ENCODE measurements at regions not wholly inside any gene's neighbourhood (a gene's known extent, or its start where the extent isn't known, plus 50 kb on each side); places are given as distances from the start of the nearest gene placed in this dataset.

DNA sequence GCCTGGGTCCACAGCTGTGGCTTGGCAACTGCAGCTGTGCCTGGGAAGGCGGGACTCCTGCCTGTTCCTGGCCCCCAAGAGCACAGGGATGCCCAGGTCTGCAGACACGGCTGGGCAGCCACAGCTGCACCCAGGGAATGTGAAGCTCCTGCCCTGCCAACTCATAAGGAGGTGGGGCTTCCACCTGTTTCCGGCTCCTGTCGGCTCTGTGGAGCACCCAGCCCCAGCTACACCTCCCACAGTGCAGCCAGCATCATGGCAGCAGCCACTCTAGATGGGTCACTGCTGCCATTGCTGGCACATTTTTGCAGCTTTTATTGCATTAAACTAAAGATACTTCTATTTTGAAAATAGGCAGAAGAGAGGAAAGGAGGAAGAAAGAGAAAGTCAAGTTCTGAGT lies 207.9 kb downstream of the SAMD5 start:
- H3K4me1 ChIP-seq (ENCODE audit: control insufficient read depth, insufficient read depth, low read length): no peaks in the 10 kb centered on the region
- H3K27me3 ChIP-seq (replicated peaks; ENCODE audit: control insufficient read depth, insufficient read depth, low read length): no peaks in the 10 kb centered on the region
- no peaks in the 10 kb centered on the region for H3K36me3 ChIP-seq (ENCODE audit: control insufficient read depth, insufficient read depth, low read length, severe bottlenecking)
- no peak for DNase-seq (ENCODE audit: low read depth)
- no peak overlapping the region for H3K9ac ChIP-seq (ENCODE audit: low read length)
- no peaks in the 10 kb centered on the region for H3K9me3 ChIP-seq (ENCODE audit: control insufficient read depth, low read length)
- no peak overlapping the region for H3K4me3 ChIP-seq (ENCODE audit: low read length)

DNA sequence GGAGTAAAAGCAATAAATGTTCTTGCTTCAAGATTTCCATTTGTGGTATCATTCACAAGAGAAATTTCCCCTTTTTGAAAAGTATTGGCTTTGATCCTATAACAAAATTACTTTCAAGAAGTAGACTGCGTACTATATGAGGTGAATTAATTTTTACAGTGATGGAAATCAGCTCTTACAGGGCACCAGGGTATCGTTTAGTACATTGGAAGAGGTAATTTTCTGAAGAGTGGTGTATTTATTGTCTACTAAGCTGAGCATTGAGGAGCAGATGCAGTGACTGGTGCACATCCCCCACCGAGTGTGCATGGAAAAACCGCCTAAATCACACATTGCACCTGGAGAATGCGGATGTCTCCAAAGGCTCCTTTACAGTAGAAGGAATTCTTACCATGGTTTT lies 209.5 kb downstream of the SAMD5 start:
- no peaks in the 10 kb centered on the region for H3K36me3 ChIP-seq (ENCODE audit: control insufficient read depth, insufficient read depth, low read length, severe bottlenecking)

DNA sequence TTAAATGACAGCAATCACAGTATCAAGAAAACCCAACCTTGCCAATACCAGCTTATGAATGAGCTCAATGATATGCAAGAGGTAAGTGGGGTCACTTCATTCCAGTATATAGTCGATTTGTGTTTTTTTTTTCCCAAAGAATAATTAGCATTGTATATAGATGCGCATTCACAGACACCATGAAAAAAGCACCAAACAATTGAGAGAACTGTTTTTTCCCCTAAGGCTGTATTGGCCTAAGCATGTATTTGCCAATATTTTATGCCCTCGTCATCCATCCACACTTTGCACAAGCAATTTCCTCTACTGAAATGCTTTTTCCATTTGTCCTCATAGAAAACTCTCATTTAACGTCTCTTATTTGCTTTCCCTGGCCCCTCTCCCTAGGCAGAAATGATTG lies 213.7 kb downstream of the SAMD5 start:
- H3K4me3 ChIP-seq (ENCODE audit: low read length): no peak overlapping the region
- no peaks in the 10 kb centered on the region for H3K36me3 ChIP-seq (ENCODE audit: control insufficient read depth, insufficient read depth, low read length, severe bottlenecking)
- DNase-seq (ENCODE audit: low read depth): no peak
- H3K9me3 ChIP-seq (ENCODE audit: control insufficient read depth, low read length): peaks cover 7% of the 10 kb centered on the region
- no peak overlapping the region for H3K9ac ChIP-seq (ENCODE audit: low read length)
- no peaks in the 10 kb centered on the region for H3K4me1 ChIP-seq (ENCODE audit: control insufficient read depth, insufficient read depth, low read length)
- H3K27me3 ChIP-seq (replicated peaks; ENCODE audit: control insufficient read depth, insufficient read depth, low read length): no peaks in the 10 kb centered on the region

More for the DNA sequence above, 209.5 kb downstream of the SAMD5 start:
- Histone ChIP-seq H3K9ac (ENCODE audit: low read length) (no peak overlapping the region), H3K4me3 (ENCODE audit: low read length) (no peak overlapping the region), H3K4me1 (ENCODE audit: control insufficient read depth, insufficient read depth, low read length) (no peaks in the 10 kb centered on the region), H3K27me3 (replicated peaks; ENCODE audit: control insufficient read depth, insufficient read depth, low read length) (no peaks in the 10 kb centered on the region), H3K9me3 (ENCODE audit: control insufficient read depth, low read length) (peaks cover 5% of the 10 kb centered on the region)
- DNase-seq (ENCODE audit: low read depth): no peak

GRCh38 chr6:147724454-147724853 lies 216.0 kb downstream of the SAMD5 start:
- peaks cover 7% of the 10 kb centered on the region for H3K9me3 ChIP-seq (ENCODE audit: control insufficient read depth, low read length)
- no peak overlapping the region for H3K9ac ChIP-seq (ENCODE audit: low read length)
- H3K27me3 ChIP-seq (replicated peaks; ENCODE audit: control insufficient read depth, insufficient read depth, low read length): no peaks in the 10 kb centered on the region
- H3K36me3 ChIP-seq (ENCODE audit: control insufficient read depth, insufficient read depth, low read length, severe bottlenecking): no peaks in the 10 kb centered on the region
- H3K4me1 ChIP-seq (ENCODE audit: control insufficient read depth, insufficient read depth, low read length): no peaks in the 10 kb centered on the region
- H3K4me3 ChIP-seq (ENCODE audit: low read length): no peak overlapping the region
- DNase-seq (ENCODE audit: low read depth): no peak

GRCh38 chr6:147726342-147726741 lies 217.9 kb downstream of the SAMD5 start:
- Histone ChIP-seq H3K9me3 (ENCODE audit: control insufficient read depth, low read length) (peaks cover 7% of the 10 kb centered on the region), H3K9ac (ENCODE audit: low read length) (no peak overlapping the region), H3K4me1 (ENCODE audit: control insufficient read depth, insufficient read depth, low read length) (no peaks in the 10 kb centered on the region), H3K4me3 (ENCODE audit: low read length) (no peak overlapping the region), H3K27me3 (replicated peaks; ENCODE audit: control insufficient read depth, insufficient read depth, low read length) (no peaks in the 10 kb centered on the region), H3K36me3 (ENCODE audit: control insufficient read depth, insufficient read depth, low read length, severe bottlenecking) (no peaks in the 10 kb centered on the region)
- no peak for DNase-seq (ENCODE audit: low read depth)

- no peak overlapping the region for H3K9ac ChIP-seq (ENCODE audit: low read length)
- no peaks in the 10 kb centered on the region for H3K27me3 ChIP-seq (replicated peaks; ENCODE audit: control insufficient read depth, insufficient read depth, low read length)
- H3K4me3 ChIP-seq (ENCODE audit: low read length): no peak overlapping the region
- no peak for DNase-seq (ENCODE audit: low read depth)
- H3K4me1 ChIP-seq (ENCODE audit: control insufficient read depth, insufficient read depth, low read length): no peaks in the 10 kb centered on the region
- H3K9me3 ChIP-seq (ENCODE audit: control insufficient read depth, low read length): no peaks in the 10 kb centered on the region
- no peaks in the 10 kb centered on the region for H3K36me3 ChIP-seq (ENCODE audit: control insufficient read depth, insufficient read depth, low read length, severe bottlenecking)
These were observed 220.4 kb downstream of the SAMD5 start for GRCh38 chr6:147728903-147729302.

- H3K4me3 ChIP-seq (ENCODE audit: low read length): no peak overlapping the region
- H3K9ac ChIP-seq (ENCODE audit: low read length): no peak overlapping the region
- no peak for DNase-seq (ENCODE audit: low read depth)
- H3K9me3 ChIP-seq (ENCODE audit: control insufficient read depth, low read length): no peaks in the 10 kb centered on the region
- no peaks in the 10 kb centered on the region for H3K4me1 ChIP-seq (ENCODE audit: control insufficient read depth, insufficient read depth, low read length)
- no peaks in the 10 kb centered on the region for H3K27me3 ChIP-seq (replicated peaks; ENCODE audit: control insufficient read depth, insufficient read depth, low read length)
- no peaks in the 10 kb centered on the region for H3K36me3 ChIP-seq (ENCODE audit: control insufficient read depth, insufficient read depth, low read length, severe bottlenecking)
These were observed 225.2 kb downstream of the SAMD5 start for GRCh38 chr6:147733686-147734085.

DNA sequence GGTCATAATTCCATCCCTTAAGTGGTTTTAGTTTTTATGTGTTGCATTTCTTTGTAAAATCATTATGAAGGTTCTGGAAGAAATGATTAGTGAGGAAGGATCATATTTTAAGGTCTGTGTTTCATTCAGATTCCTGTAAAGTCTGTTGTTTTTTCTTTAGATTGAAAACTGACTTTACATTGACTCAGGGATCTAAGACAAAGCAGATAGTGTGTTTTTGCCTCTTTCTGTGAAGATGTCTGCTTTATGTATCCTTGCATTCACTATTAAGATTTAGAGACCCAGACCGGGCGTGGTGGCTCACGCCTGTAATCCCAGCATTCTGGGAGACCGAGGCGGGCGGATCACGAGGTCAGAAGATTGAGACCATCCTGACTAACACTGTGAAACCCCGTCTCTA lies 225.7 kb downstream of the SAMD5 start:
- no peaks in the 10 kb centered on the region for H3K4me1 ChIP-seq (ENCODE audit: control insufficient read depth, insufficient read depth, low read length)
- no peaks in the 10 kb centered on the region for H3K27me3 ChIP-seq (replicated peaks; ENCODE audit: control insufficient read depth, insufficient read depth, low read length)
- H3K9ac ChIP-seq (ENCODE audit: low read length): no peak overlapping the region
- DNase-seq (ENCODE audit: low read depth): no peak
- H3K36me3 ChIP-seq (ENCODE audit: control insufficient read depth, insufficient read depth, low read length, severe bottlenecking): no peaks in the 10 kb centered on the region
- H3K9me3 ChIP-seq (ENCODE audit: control insufficient read depth, low read length): no peaks in the 10 kb centered on the region
- no peak overlapping the region for H3K4me3 ChIP-seq (ENCODE audit: low read length)

GRCh38 chr6:147735924-147736323 lies 227.4 kb downstream of the SAMD5 start:
- Histone ChIP-seq H3K9me3 (ENCODE audit: control insufficient read depth, low read length) (no peaks in the 10 kb centered on the region), H3K4me1 (ENCODE audit: control insufficient read depth, insufficient read depth, low read length) (no peaks in the 10 kb centered on the region), H3K4me3 (ENCODE audit: low read length) (no peak overlapping the region), H3K27me3 (replicated peaks; ENCODE audit: control insufficient read depth, insufficient read depth, low read length) (no peaks in the 10 kb centered on the region), H3K36me3 (ENCODE audit: control insufficient read depth, insufficient read depth, low read length, severe bottlenecking) (no peaks in the 10 kb centered on the region), H3K9ac (ENCODE audit: low read length) (no peak overlapping the region)
- no peak for DNase-seq (ENCODE audit: low read depth)

- H3K9ac ChIP-seq (ENCODE audit: low read length): no peak overlapping the region
- H3K36me3 ChIP-seq (ENCODE audit: control insufficient read depth, insufficient read depth, low read length, severe bottlenecking): no peaks in the 10 kb centered on the region
- H3K4me1 ChIP-seq (ENCODE audit: control insufficient read depth, insufficient read depth, low read length): no peaks in the 10 kb centered on the region
- no peak for DNase-seq (ENCODE audit: low read depth)
- no peaks in the 10 kb centered on the region for H3K27me3 ChIP-seq (replicated peaks; ENCODE audit: control insufficient read depth, insufficient read depth, low read length)
- H3K9me3 ChIP-seq (ENCODE audit: control insufficient read depth, low read length): no peaks in the 10 kb centered on the region
- H3K4me3 ChIP-seq (ENCODE audit: low read length): no peak overlapping the region
These were observed 228.6 kb downstream of the SAMD5 start for GRCh38 chr6:147737115-147737514.

DNA sequence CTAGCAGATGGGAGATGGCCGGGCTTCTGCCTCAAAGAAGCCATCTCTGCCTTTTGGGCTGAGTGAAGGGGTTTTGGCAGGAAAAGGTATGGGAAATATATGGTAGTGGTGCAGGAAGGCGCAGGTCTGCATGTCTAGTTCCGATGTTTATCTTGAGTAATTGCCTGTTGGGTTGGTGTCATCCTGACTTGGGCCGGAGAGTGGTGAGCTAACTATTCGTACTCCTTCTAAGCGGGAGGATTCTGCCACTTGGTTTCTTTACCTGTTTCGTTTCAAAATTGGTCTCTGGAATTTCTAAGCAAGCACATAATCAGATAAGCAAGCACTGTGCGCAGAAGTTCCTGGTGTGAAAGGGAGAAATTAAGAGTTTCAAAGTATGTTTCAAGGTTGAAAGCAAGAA lies 229.6 kb downstream of the SAMD5 start:
- peak; percentile 4 for DNase-seq (ENCODE audit: low read depth)
- H3K9me3 ChIP-seq (ENCODE audit: control insufficient read depth, low read length): no peaks in the 10 kb centered on the region
- no peak overlapping the region for H3K9ac ChIP-seq (ENCODE audit: low read length)
- H3K4me3 ChIP-seq (ENCODE audit: low read length): no peak overlapping the region
- H3K27me3 ChIP-seq (replicated peaks; ENCODE audit: control insufficient read depth, insufficient read depth, low read length): no peaks in the 10 kb centered on the region
- no peaks in the 10 kb centered on the region for H3K36me3 ChIP-seq (ENCODE audit: control insufficient read depth, insufficient read depth, low read length, severe bottlenecking)
- no peaks in the 10 kb centered on the region for H3K4me1 ChIP-seq (ENCODE audit: control insufficient read depth, insufficient read depth, low read length)

GRCh38 chr6:147738516-147739162 lies 230.1 kb downstream of the SAMD5 start:
- peak; percentile 55 for DNase-seq (ENCODE audit: low read depth)
- H3K4me3 ChIP-seq (ENCODE audit: low read length): no peak overlapping the region
- no peaks in the 10 kb centered on the region for H3K36me3 ChIP-seq (ENCODE audit: control insufficient read depth, insufficient read depth, low read length, severe bottlenecking)
- no peaks in the 10 kb centered on the region for H3K4me1 ChIP-seq (ENCODE audit: control insufficient read depth, insufficient read depth, low read length)
- H3K27me3 ChIP-seq (replicated peaks; ENCODE audit: control insufficient read depth, insufficient read depth, low read length): no peaks in the 10 kb centered on the region
- H3K9ac ChIP-seq (ENCODE audit: low read length): no peak overlapping the region
- no peaks in the 10 kb centered on the region for H3K9me3 ChIP-seq (ENCODE audit: control insufficient read depth, low read length)
